ENCODE measurements at regions not wholly inside any gene's neighbourhood (a gene's known extent, or its start where the extent isn't known, plus 50 kb on each side); places are given as distances from the start of the nearest gene placed in this dataset.

DNA sequence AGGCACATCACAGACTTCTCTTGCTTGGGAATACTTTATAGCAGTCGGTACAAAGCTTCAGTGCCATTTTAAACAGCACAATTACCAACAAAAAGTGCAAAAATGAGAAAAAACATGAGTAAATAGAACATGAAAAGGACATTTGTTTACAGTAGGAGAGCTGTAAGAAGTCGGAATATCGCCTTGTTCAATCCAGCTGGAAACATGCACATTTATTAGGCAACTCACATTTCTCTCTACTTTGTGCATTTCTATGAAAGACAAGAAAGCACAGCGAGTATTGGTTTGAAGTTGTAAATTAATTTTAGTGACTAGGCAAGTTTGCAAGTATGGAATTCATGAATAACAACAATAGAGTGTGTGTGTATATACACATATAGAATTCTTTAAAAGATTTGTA lies 484.7 kb downstream of the DACH1 start:
- no peak overlapping the region for H3K27ac ChIP-seq (ENCODE audit: insufficient read depth, low read depth, low read length)
- H3K9me1 ChIP-seq (replicated peaks; ENCODE audit: control insufficient read depth, extremely low read depth, insufficient read depth, low read length): no peaks in the 10 kb centered on the region
- no peaks in the 10 kb centered on the region for H3K9me3 ChIP-seq (replicated peaks; ENCODE audit: control insufficient read depth, insufficient read depth, low read length)
- H3K4me1 ChIP-seq (ENCODE audit: control insufficient read depth, extremely low read depth, insufficient read depth, low read length): no peaks in the 10 kb centered on the region
- no peaks in the 10 kb centered on the region for H3K36me3 ChIP-seq (ENCODE audit: control insufficient read depth in 2 of 2, extremely low read depth in 1 of 2, insufficient read depth in 2 of 2, low read length in 2 of 2)
- H3K4me2 ChIP-seq (ENCODE audit: insufficient read depth, low read length): no peak overlapping the region
- no peak overlapping the region for H3K4me3 ChIP-seq (replicated peaks in 1 of 3; ENCODE audit: insufficient read depth in 1 of 3, low read depth in 1 of 3, low read length in 3 of 3)
- FAIRE-seq (no peak), DNase-seq (ENCODE audit: low read depth, low spot score) (no peak)
- no peaks in the 10 kb centered on the region for H4K20me1 ChIP-seq (replicated peaks; ENCODE audit: control insufficient read depth, extremely low read depth, insufficient read depth, low read length)
- H3K27me3 ChIP-seq (ENCODE audit: control insufficient read depth in 2 of 2, insufficient read depth in 2 of 2, low read length in 2 of 2): no peaks in the 10 kb centered on the region
- BruUV-seq (replicated peaks): no TSS peak
- H3K9ac ChIP-seq (replicated peaks; ENCODE audit: extremely low read depth, insufficient read depth, low read length): no peak overlapping the region
- dilution Hi-C loops (cut with MboI; ENCODE audit: extremely low pct_ligation_motif_present, low sequenced_read_pairs): no loop called here
- no peak for TF ChIP-seq MYC (IDR thresholded peaks at IDR 0.05; ENCODE audit: low read depth, low read length)
- TF ChIP-seq POLR2AphosphoS5 (IDR thresholded peaks at IDR 0.05; ENCODE audit: insufficient read depth, low read depth, low read length): no peak
- TF ChIP-seq JUN (IDR thresholded peaks at IDR 0.05; ENCODE audit: borderline replicate concordance, insufficient read depth, insufficient read length, low read depth): no peak
- no peak for TF ChIP-seq GATA2 (IDR thresholded peaks at IDR 0.05; ENCODE audit: insufficient read depth, insufficient read length, low read depth, low read length)
- no peak for TF ChIP-seq FOS (IDR thresholded peaks at IDR 0.05; ENCODE audit: borderline replicate concordance, insufficient read depth, low read length)
- TF ChIP-seq EZH2 (IDR thresholded peaks at IDR 0.05; ENCODE audit: borderline replicate concordance, low read depth, low read length, severe bottlenecking): no peak
- TF ChIP-seq, protein P1, sequence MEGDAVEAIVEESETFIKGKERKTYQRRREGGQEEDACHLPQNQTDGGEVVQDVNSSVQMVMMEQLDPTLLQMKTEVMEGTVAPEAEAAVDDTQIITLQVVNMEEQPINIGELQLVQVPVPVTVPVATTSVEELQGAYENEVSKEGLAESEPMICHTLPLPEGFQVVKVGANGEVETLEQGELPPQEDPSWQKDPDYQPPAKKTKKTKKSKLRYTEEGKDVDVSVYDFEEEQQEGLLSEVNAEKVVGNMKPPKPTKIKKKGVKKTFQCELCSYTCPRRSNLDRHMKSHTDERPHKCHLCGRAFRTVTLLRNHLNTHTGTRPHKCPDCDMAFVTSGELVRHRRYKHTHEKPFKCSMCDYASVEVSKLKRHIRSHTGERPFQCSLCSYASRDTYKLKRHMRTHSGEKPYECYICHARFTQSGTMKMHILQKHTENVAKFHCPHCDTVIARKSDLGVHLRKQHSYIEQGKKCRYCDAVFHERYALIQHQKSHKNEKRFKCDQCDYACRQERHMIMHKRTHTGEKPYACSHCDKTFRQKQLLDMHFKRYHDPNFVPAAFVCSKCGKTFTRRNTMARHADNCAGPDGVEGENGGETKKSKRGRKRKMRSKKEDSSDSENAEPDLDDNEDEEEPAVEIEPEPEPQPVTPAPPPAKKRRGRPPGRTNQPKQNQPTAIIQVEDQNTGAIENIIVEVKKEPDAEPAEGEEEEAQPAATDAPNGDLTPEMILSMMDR (IDR thresholded peaks at IDR 0.05; ENCODE audit: extremely low read depth in 1 of 2, insufficient read depth in 1 of 2, low read depth in 1 of 2, low read length in 2 of 2): no peak
- TF ChIP-seq POLR2A (IDR thresholded peaks at IDR 0.05; ENCODE audit: low read depth, low read length): no peak
- TF ChIP-seq, protein P2, sequence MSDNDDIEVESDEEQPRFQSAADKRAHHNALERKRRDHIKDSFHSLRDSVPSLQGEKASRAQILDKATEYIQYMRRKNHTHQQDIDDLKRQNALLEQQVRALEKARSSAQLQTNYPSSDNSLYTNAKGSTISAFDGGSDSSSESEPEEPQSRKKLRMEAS (IDR thresholded peaks at IDR 0.05; ENCODE audit: insufficient read depth, insufficient read length): no peak
- intact Hi-C loops (cut with micrococcal nuclease): no loop called here
- ChIA-PET POLR2A (no interaction called here), CTCF (no interaction called here)
- H2AFZ ChIP-seq (ENCODE audit: low read depth, low read length): no peak overlapping the region
- H3K79me2 ChIP-seq (ENCODE audit: control insufficient read depth, insufficient read depth, low read length): no peaks in the 10 kb centered on the region
